NT2/D1 (cell line): ENCODE measurements at regions not wholly inside any gene's neighbourhood (a gene's known extent, or its start where the extent isn't known, plus 50 kb on each side); places are given as distances from the start of the nearest gene placed in this dataset.

Experiments
- YY1 ChIP-seq: IDR thresholded peaks from 2 replicates; pipeline ENCODE4 v1.6.1; 2011; ENCODE audit not compliant: insufficient read length, insufficient read depth
- ZNF274 ChIP-seq: IDR thresholded peaks from 2 replicates; pipeline ENCODE4 v1.6.1; 2011; ENCODE audit warnings: mild to moderate bottlenecking, low read depth, low read length

DNA sequence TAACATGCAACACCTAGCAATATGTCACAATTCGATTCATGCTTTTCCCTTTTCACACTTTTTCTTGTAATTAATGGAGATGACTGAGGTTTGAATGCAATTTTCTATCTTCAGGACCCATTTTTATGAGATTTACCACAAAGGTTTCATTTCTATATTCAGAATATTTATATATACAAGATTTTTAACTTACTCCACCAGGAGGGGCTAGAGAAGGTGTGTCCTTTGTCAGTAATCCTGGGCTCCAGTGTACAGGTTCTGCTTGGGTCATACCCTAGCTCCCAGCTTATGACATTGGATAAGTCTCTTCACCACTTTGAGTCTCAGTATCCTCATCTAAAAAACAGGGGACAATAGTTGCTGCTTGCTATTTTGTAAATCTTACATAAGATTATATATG is 95.7 kb upstream of the SLC24A5 start:
- TF ChIP-seq YY1 (no peak), ZNF274 (no peak)
